GM23338 (cell line): ENCODE measurements at regions not wholly inside any gene's neighbourhood (a gene's known extent, or its start where the extent isn't known, plus 50 kb on each side); places are given as distances from the start of the nearest gene placed in this dataset.

Source experiments
- ATAC-seq: fragments of 200-7000 bp; cut with Tn5 transposase; 3 replicates; pipeline ENCODE4 v1.9.1; 2020
- DNase-seq: peaks from one replicate; pipeline ENCODE4 v3.0.0-alpha.2; 2015; ENCODE audit warnings: low spot score
- H2AFZ ChIP-seq: fragments of 200-600 bp; sonication (generic); 2 replicates; pipeline ENCODE4 v1.8.0; 2016; ENCODE audit warnings: antibody characterized with exemption, mild to moderate bottlenecking, moderate library complexity
- H3F3A ChIP-seq: fragments of 200-600 bp; sonication (generic); replicated peaks from 2 replicates; pipeline ENCODE4 v1.8.0; 2017; ENCODE audit warnings: antibody characterized with exemption, mixed run types, low read depth
- H3K27ac ChIP-seq: fragments of 200-600 bp; sonication (generic); 2 replicates; pipeline ENCODE4 v1.6.1; 2016; ENCODE audit warnings: low read depth
- H3K27me3 ChIP-seq: fragments of 200-600 bp; sonication (generic); 2 replicates; pipeline ENCODE4 v1.8.0; 2016; ENCODE audit warnings: mild to moderate bottlenecking, mixed run types, moderate library complexity; ENCODE audit not compliant: insufficient read depth
- H3K36me3 ChIP-seq: fragments of 200-600 bp; sonication (generic); 2 replicates; pipeline ENCODE4 v1.8.0; 2016; ENCODE audit warnings: mild to moderate bottlenecking; ENCODE audit not compliant: insufficient read depth
- H3K4me1 ChIP-seq: fragments of 200-600 bp; sonication (generic); 2 replicates; pipeline ENCODE4 v1.8.0; 2016; ENCODE audit warnings: mild to moderate bottlenecking, moderate library complexity; ENCODE audit not compliant: insufficient read depth
- H3K4me2 ChIP-seq: fragments of 200-600 bp; sonication (generic); 2 replicates; pipeline ENCODE4 v1.7.1; 2017; ENCODE audit warnings: mixed run types
- H3K4me3 ChIP-seq: fragments of 200-600 bp; sonication (generic); 2 replicates; pipeline ENCODE4 v1.6.1; 2016; ENCODE audit warnings: mixed run types
- H3K79me2 ChIP-seq: fragments of 200-600 bp; sonication (generic); replicated peaks from 2 replicates; pipeline ENCODE4 v1.8.0; 2017; ENCODE audit warnings: mild to moderate bottlenecking; ENCODE audit not compliant: insufficient read depth
- H3K9me2 ChIP-seq: fragments of 200-600 bp; sonication (generic); 2 replicates; pipeline ENCODE4 v1.8.0; 2017; ENCODE audit not compliant: insufficient read depth
- H4K20me1 ChIP-seq: fragments of 200-600 bp; sonication (generic); replicated peaks from 2 replicates; pipeline ENCODE4 v1.8.0; 2017; ENCODE audit warnings: mild to moderate bottlenecking; ENCODE audit not compliant: insufficient read depth
- H3K27ac Mint-ChIP-seq: 2 replicates; pipeline ENCODE4 v1.8.0; 2020; ENCODE audit warnings: inconsistent platforms, mild to moderate bottlenecking, moderate library complexity, mixed read lengths
- H3K27me3 Mint-ChIP-seq: 3 replicates; pipeline ENCODE4 v1.8.0; 2022; ENCODE audit warnings: low read depth, mild to moderate bottlenecking, moderate library complexity, mixed read lengths, inconsistent platforms; ENCODE audit not compliant: insufficient read depth, poor library complexity
- H3K36me3 Mint-ChIP-seq: 3 replicates; pipeline ENCODE4 v1.8.0; 2021; ENCODE audit warnings: low read depth, mild to moderate bottlenecking, inconsistent platforms, moderate library complexity, mixed read lengths
- H3K4me1 Mint-ChIP-seq: 3 replicates; pipeline ENCODE4 v1.8.0; 2020; ENCODE audit warnings: mild to moderate bottlenecking, inconsistent platforms, mixed read lengths
- H3K4me3 Mint-ChIP-seq: 3 replicates; pipeline ENCODE4 v1.8.0; 2021; ENCODE audit warnings: moderate library complexity, mild to moderate bottlenecking, inconsistent platforms, mixed read lengths
- H3K9me3 Mint-ChIP-seq: 3 replicates; pipeline ENCODE4 v1.8.0; 2020; ENCODE audit warnings: moderate library complexity, mild to moderate bottlenecking, inconsistent platforms, mixed read lengths
- ETS1 ChIP-seq: IDR thresholded peaks from 2 replicates; pipeline ENCODE4 v1.6.1; 2016; ENCODE audit warnings: antibody characterized with exemption
- EZH2phosphoT487 ChIP-seq: fragments of 200-600 bp; sonication (generic); IDR thresholded peaks from one replicate; pipeline ENCODE4 v1.8.1; 2018; ENCODE audit warnings: antibody characterized with exemption; ENCODE audit not compliant: unreplicated experiment
- JUNB ChIP-seq: IDR thresholded peaks from one replicate; pipeline ENCODE4 v1.6.1; 2016; ENCODE audit warnings: antibody characterized with exemption; ENCODE audit not compliant: unreplicated experiment
- NANOG ChIP-seq: IDR thresholded peaks from 2 replicates; pipeline ENCODE4 v1.6.1; 2016; ENCODE audit warnings: antibody characterized with exemption, borderline replicate concordance
- REST ChIP-seq: IDR thresholded peaks from one replicate; pipeline ENCODE4 v1.6.1; 2018; ENCODE audit warnings: antibody characterized with exemption; ENCODE audit not compliant: unreplicated experiment
- ZNF114 ChIP-seq: fragments of 250-450 bp; sonication (Bioruptor Pico); IDR thresholded peaks from 2 replicates; pipeline ENCODE4 v1.5.0; 2020; ENCODE audit warnings: mild to moderate bottlenecking, moderate library complexity
- ZNF331 ChIP-seq: fragments of 250-450 bp; sonication (Bioruptor Pico); IDR thresholded peaks from 2 replicates; pipeline ENCODE4 v1.5.0; 2020; ENCODE audit warnings: low read depth, mild to moderate bottlenecking, moderate library complexity
- TF ChIP-seq, protein P1 (sequence below), 2 experiments: fragments of 200-600 bp in 1 of 2; sonication (generic) in 1 of 2; conservative IDR thresholded peaks; 2 replicates each; pipeline versions ENCODE4 v1.5.1 to v1.6.1; 2016 to 2017; ENCODE audit warnings: antibody characterized with exemption in 2 of 2, low read depth in 2 of 2, mild to moderate bottlenecking in 2 of 2, moderate library complexity in 1 of 2
- TF ChIP-seq, protein P2 (sequence below): fragments of 250-450 bp; sonication (Bioruptor Pico); IDR thresholded peaks from 2 replicates; pipeline ENCODE4 v1.5.0; 2020; ENCODE audit warnings: mild to moderate bottlenecking, moderate library complexity

DNA sequence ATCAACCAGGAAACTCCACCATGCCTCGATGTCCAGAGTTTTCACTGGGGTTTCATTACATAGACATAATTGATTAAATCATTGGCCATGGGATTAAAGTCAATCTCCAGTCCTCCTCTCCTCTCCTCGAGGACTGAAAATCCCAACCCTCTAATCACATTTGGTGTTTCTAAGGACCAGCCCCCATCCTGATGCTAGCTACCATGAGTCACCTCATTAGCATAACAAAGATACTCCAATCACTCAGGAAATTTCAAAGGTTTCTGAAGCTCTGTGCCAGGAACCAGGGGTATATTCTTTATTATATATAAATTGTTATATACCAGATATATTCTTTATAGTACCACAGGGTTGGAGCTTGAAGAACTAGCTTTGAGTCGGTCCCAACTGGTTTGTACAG is 177.5 kb upstream of the PRNP start (continued):
- TF ChIP-seq REST: no peak
- no peak for TF ChIP-seq ZNF331

DNA sequence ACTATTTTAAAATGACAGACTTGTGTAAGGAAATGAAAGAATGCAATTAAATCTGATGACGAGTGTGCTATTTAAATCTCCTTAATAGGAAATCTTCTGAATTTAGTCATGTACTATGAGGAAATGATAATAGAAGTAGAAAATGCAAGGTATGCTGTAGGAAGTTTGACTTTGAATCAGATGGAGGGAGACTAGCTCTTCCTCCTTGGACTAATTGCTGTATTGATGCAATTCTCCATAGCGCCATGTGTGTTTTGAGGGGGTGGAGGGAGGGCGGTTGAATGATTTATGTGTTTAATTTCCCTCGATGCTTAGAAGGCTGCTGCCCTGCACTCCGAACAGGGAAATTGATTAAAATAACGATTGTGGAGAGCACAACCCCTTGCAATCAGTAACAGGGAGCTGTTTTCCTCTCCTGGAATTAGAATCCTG is 179.0 kb upstream of the PRNP start:
- no peak overlapping the region for H2AFZ ChIP-seq
- DNase-seq (no peak), ATAC-seq (no peak)
- Mint-ChIP-seq H3K9me3 (peaks cover 28% of the 10 kb centered on the region), H3K4me3 (no peak overlapping the region), H3K4me1 (peaks cover 19% of the 10 kb centered on the region), H3K36me3 (peaks cover 32% of the 10 kb centered on the region), H3K27me3 (peaks cover 3% of the 10 kb centered on the region), H3K27ac (no peak overlapping the region)
- no peaks in the 10 kb centered on the region for H3K27me3 ChIP-seq
- H3K9me2 ChIP-seq: peaks cover 8% of the 10 kb centered on the region
- H3K4me3 ChIP-seq: no peak overlapping the region
- no peaks in the 10 kb centered on the region for H3K79me2 ChIP-seq
- H4K20me1 ChIP-seq: no peaks in the 10 kb centered on the region
- H3K36me3 ChIP-seq: peaks cover 5% of the 10 kb centered on the region; the same call in 1 of the 2 replicates
- 0 out of 2 replicates have a peak overlapping the region, but pooled peaks have one; percentile 39 for H3K4me2 ChIP-seq
- H3K27ac ChIP-seq: no peak overlapping the region
- peaks cover 18% of the 10 kb centered on the region; the same call in 1 of the 2 replicates for H3K4me1 ChIP-seq
- H3F3A ChIP-seq: no peaks in the 10 kb centered on the region
- TF ChIP-seq REST: no peak
- no peak for TF ChIP-seq ZNF114 (CRISPR knock-in tag)
- TF ChIP-seq NANOG: no peak
- TF ChIP-seq EZH2phosphoT487: no peak
- TF ChIP-seq, protein P1, sequence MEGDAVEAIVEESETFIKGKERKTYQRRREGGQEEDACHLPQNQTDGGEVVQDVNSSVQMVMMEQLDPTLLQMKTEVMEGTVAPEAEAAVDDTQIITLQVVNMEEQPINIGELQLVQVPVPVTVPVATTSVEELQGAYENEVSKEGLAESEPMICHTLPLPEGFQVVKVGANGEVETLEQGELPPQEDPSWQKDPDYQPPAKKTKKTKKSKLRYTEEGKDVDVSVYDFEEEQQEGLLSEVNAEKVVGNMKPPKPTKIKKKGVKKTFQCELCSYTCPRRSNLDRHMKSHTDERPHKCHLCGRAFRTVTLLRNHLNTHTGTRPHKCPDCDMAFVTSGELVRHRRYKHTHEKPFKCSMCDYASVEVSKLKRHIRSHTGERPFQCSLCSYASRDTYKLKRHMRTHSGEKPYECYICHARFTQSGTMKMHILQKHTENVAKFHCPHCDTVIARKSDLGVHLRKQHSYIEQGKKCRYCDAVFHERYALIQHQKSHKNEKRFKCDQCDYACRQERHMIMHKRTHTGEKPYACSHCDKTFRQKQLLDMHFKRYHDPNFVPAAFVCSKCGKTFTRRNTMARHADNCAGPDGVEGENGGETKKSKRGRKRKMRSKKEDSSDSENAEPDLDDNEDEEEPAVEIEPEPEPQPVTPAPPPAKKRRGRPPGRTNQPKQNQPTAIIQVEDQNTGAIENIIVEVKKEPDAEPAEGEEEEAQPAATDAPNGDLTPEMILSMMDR (conservative IDR thresholded peaks at IDR 0.05; ENCODE audit: low read depth in 2 of 2): no peak
- TF ChIP-seq, protein P2, sequence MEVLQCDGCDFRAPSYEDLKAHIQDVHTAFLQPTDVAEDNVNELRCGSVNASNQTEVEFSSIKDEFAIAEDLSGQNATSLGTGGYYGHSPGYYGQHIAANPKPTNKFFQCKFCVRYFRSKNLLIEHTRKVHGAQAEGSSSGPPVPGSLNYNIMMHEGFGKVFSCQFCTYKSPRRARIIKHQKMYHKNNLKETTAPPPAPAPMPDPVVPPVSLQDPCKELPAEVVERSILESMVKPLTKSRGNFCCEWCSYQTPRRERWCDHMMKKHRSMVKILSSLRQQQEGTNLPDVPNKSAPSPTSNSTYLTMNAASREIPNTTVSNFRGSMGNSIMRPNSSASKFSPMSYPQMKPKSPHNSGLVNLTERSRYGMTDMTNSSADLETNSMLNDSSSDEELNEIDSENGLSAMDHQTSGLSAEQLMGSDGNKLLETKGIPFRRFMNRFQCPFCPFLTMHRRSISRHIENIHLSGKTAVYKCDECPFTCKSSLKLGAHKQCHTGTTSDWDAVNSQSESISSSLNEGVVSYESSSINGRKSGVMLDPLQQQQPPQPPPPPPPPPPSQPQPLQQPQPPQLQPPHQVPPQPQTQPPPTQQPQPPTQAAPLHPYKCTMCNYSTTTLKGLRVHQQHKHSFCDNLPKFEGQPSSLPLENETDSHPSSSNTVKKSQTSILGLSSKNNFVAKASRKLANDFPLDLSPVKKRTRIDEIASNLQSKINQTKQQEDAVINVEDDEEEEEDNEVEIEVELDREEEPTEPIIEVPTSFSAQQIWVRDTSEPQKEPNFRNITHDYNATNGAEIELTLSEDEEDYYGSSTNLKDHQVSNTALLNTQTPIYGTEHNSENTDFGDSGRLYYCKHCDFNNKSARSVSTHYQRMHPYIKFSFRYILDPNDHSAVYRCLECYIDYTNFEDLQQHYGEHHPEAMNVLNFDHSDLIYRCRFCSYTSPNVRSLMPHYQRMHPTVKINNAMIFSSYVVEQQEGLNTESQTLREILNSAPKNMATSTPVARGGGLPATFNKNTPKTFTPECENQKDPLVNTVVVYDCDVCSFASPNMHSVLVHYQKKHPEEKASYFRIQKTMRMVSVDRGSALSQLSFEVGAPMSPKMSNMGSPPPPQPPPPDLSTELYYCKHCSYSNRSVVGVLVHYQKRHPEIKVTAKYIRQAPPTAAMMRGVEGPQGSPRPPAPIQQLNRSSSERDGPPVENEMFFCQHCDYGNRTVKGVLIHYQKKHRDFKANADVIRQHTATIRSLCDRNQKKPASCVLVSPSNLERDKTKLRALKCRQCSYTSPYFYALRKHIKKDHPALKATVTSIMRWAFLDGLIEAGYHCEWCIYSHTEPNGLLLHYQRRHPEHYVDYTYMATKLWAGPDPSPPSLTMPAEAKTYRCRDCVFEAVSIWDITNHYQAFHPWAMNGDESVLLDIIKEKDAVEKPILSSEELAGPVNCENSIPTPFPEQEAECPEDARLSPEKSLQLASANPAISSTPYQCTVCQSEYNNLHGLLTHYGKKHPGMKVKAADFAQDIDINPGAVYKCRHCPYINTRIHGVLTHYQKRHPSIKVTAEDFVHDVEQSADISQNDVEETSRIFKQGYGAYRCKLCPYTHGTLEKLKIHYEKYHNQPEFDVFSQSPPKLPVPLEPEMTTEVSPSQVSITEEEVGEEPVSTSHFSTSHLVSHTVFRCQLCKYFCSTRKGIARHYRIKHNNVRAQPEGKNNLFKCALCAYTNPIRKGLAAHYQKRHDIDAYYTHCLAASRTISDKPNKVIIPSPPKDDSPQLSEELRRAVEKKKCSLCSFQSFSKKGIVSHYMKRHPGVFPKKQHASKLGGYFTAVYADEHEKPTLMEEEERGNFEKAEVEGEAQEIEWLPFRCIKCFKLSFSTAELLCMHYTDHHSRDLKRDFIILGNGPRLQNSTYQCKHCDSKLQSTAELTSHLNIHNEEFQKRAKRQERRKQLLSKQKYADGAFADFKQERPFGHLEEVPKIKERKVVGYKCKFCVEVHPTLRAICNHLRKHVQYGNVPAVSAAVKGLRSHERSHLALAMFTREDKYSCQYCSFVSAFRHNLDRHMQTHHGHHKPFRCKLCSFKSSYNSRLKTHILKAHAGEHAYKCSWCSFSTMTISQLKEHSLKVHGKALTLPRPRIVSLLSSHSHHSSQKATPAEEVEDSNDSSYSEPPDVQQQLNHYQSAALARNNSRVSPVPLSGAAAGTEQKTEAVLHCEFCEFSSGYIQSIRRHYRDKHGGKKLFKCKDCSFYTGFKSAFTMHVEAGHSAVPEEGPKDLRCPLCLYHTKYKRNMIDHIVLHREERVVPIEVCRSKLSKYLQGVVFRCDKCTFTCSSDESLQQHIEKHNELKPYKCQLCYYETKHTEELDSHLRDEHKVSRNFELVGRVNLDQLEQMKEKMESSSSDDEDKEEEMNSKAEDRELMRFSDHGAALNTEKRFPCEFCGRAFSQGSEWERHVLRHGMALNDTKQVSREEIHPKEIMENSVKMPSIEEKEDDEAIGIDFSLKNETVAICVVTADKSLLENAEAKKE (CRISPR knock-in tag): no peak
- TF ChIP-seq JUNB: no peak
- no peak for TF ChIP-seq ETS1
